H1 (cell line): ENCODE measurements at regions not wholly inside any gene's neighbourhood (a gene's known extent, or its start where the extent isn't known, plus 50 kb on each side); places are given as distances from the start of the nearest gene placed in this dataset.

Experiments
- CTCF ChIA-PET: fragments of 300-600 bp; sonication (Branson Sonifier 250); formaldehyde crosslinking; loops from one replicate; lab custom pipeline; 2021; ENCODE audit not compliant: partially characterized antibody; lab: Charles Lee
- POLR2A ChIA-PET: fragments of 300-600 bp; sonication (Branson Sonifier 250); formaldehyde crosslinking; loops from one replicate; lab custom pipeline; 2021; ENCODE audit warnings: inconsistent platforms; ENCODE audit not compliant: partially characterized antibody; lab: Charles Lee
- DNase-seq, 2 experiments: peaks; one replicate each; pipeline versions ENCODE4 v3.0.0 to v3.0.0-alpha.2; 2010 to 2022; ENCODE audit warnings: low spot score in 2 of 2, low read depth in 1 of 2, mixed read lengths in 1 of 2
- FAIRE-seq: peaks from 2 replicates; lab custom pipeline; 2011; peaks lifted over from hg19 to GRCh38; lab: Jason Lieb, UNC
- H2AFZ ChIP-seq: 2 replicates; pipeline ENCODE4 v1.8.1; 2012; ENCODE audit warnings: low read length, inconsistent platforms
- H2AK5ac ChIP-seq: 2 replicates; pipeline ENCODE4 v1.6.1; 2013; ENCODE audit warnings: low read depth, low read length
- H2BK120ac ChIP-seq: replicated peaks from 2 replicates; pipeline ENCODE3; 2013; ENCODE audit warnings: low read depth, low read length, inconsistent platforms
- H2BK12ac ChIP-seq: 2 replicates; pipeline ENCODE4 v1.6.1; 2013; ENCODE audit warnings: low read depth, low read length
- H2BK15ac ChIP-seq: 2 replicates; pipeline ENCODE4 v1.6.1; 2013; ENCODE audit warnings: low read length
- H2BK20ac ChIP-seq: 2 replicates; pipeline ENCODE4 v1.6.1; 2013; ENCODE audit warnings: low read length
- H2BK5ac ChIP-seq: 2 replicates; pipeline ENCODE4 v1.6.1; 2013; ENCODE audit warnings: low read depth, low read length
- H3K14ac ChIP-seq: 2 replicates; pipeline ENCODE4 v1.6.1; 2013; ENCODE audit warnings: inconsistent platforms; ENCODE audit not compliant: insufficient read length
- H3K18ac ChIP-seq: 2 replicates; pipeline ENCODE4 v1.6.1; 2013; ENCODE audit warnings: low read length; ENCODE audit errors: extremely low read depth
- H3K23ac ChIP-seq: 2 replicates; pipeline ENCODE4 v1.6.1; 2013; ENCODE audit warnings: inconsistent platforms; ENCODE audit not compliant: insufficient read length
- H3K23me2 ChIP-seq: 2 replicates; pipeline ENCODE4 v1.6.1; 2013; ENCODE audit warnings: low read depth, low read length
- H3K27ac ChIP-seq: 2 replicates; pipeline ENCODE4 v1.6.1; 2011; ENCODE audit warnings: low read depth, low read length, inconsistent platforms
- H3K27me3 ChIP-seq, 4 experiments: replicated peaks in 1 of 4; 1 replicate in 1 of 4; 2 replicates in 3 of 4; pipeline versions ENCODE4 v1.6.1 to v1.8.1; 2011 to 2013; ENCODE audit warnings: low read length in 3 of 4, mild to moderate bottlenecking in 3 of 4, inconsistent platforms in 2 of 4, mixed read lengths in 2 of 4, moderate library complexity in 1 of 4; ENCODE audit not compliant: control insufficient read depth in 3 of 4, insufficient read depth in 3 of 4; ENCODE audit errors: extremely low read depth in 1 of 4
- H3K36me3 ChIP-seq, 4 experiments: 2 replicates each; pipeline versions ENCODE4 v1.6.1 to v1.8.1; 2011 to 2013; ENCODE audit warnings: mild to moderate bottlenecking in 4 of 4, low read length in 3 of 4, moderate library complexity in 2 of 4, control low read depth in 1 of 4, inconsistent platforms in 1 of 4; ENCODE audit not compliant: insufficient read depth in 4 of 4, control insufficient read depth in 2 of 4
- H3K4ac ChIP-seq: replicated peaks from 2 replicates; pipeline ENCODE3; 2013; ENCODE audit warnings: low read length, low read depth, mixed read lengths, inconsistent platforms; ENCODE audit not compliant: insufficient read length
- H3K4me1 ChIP-seq, 4 experiments: replicated peaks in 1 of 4; 1 replicate in 1 of 4; 2 replicates in 3 of 4; pipeline versions ENCODE4 v1.6.1 to v1.8.1; 2011 to 2013; ENCODE audit warnings: low read length in 3 of 4, inconsistent platforms in 2 of 4, mixed read lengths in 1 of 4; ENCODE audit not compliant: insufficient read depth in 4 of 4, control insufficient read depth in 3 of 4
- H3K4me2 ChIP-seq, 2 experiments: 2 replicates each; pipeline versions ENCODE4 v1.6.1 to v1.8.1; 2011 to 2013; ENCODE audit warnings: low read depth in 2 of 2, low read length in 2 of 2, control low read depth in 1 of 2, inconsistent platforms in 1 of 2, mild to moderate bottlenecking in 1 of 2; ENCODE audit not compliant: insufficient read depth in 1 of 2
- H3K4me3 ChIP-seq, 4 experiments: fragments of 200-600, 300-600 bp in 1 of 4; sonication (generic), shearing (Covaris generic), sonication (Bioruptor Twin) in 1 of 4; 2 replicates each; pipeline versions ENCODE4 v1.5.1 to v1.8.1; 2011 to 2016; ENCODE audit warnings: low read length in 4 of 4, low read depth in 3 of 4, control low read depth in 2 of 4, inconsistent platforms in 2 of 4, mild to moderate bottlenecking in 2 of 4, mixed read lengths in 1 of 4, moderate library complexity in 1 of 4; ENCODE audit not compliant: insufficient read depth in 2 of 4; ENCODE audit errors: extremely low read depth in 1 of 4
- H3K56ac ChIP-seq: replicated peaks from 2 replicates; pipeline ENCODE3; 2013; ENCODE audit warnings: low read depth, mild to moderate bottlenecking, mixed read lengths, low read length, inconsistent platforms; ENCODE audit not compliant: insufficient read length
- H3K79me1 ChIP-seq: 2 replicates; pipeline ENCODE4 v1.6.1; 2013; ENCODE audit warnings: low read depth, low read length, control low read depth
- H3K79me2 ChIP-seq, 2 experiments: 2 replicates each; pipeline versions ENCODE4 v1.6.1 to v1.8.1; 2012 to 2013; ENCODE audit warnings: low read length in 2 of 2, mild to moderate bottlenecking in 2 of 2, inconsistent platforms in 1 of 2; ENCODE audit not compliant: insufficient read depth in 2 of 2, control insufficient read depth in 1 of 2
- H3K9ac ChIP-seq, 4 experiments: replicated peaks in 1 of 4; 1 replicate in 1 of 4; 2 replicates in 3 of 4; pipeline versions ENCODE4 v1.6.1 to v1.8.1; 2011 to 2013; ENCODE audit warnings: low read depth in 3 of 4, low read length in 3 of 4, control low read depth in 2 of 4, mild to moderate bottlenecking in 2 of 4, moderate library complexity in 2 of 4, inconsistent platforms in 1 of 4; ENCODE audit errors: extremely low read depth in 1 of 4
- H3K9me3 ChIP-seq, 2 experiments: 2 replicates each; pipeline versions ENCODE4 v1.6.1 to v1.8.1; 2012 to 2013; ENCODE audit warnings: mild to moderate bottlenecking in 2 of 2, moderate library complexity in 2 of 2, control low read depth in 1 of 2, inconsistent platforms in 1 of 2, low read depth in 1 of 2, low read length in 1 of 2, mixed read lengths in 1 of 2; ENCODE audit not compliant: insufficient read depth in 2 of 2
- H4K20me1 ChIP-seq, 2 experiments: replicated peaks in 1 of 2; 2 replicates each; pipeline versions ENCODE3 to v1.8.1; 2011 to 2013; ENCODE audit warnings: inconsistent platforms in 2 of 2, low read length in 2 of 2, mild to moderate bottlenecking in 1 of 2; ENCODE audit not compliant: insufficient read depth in 2 of 2, control insufficient read depth in 1 of 2
- H4K5ac ChIP-seq: 2 replicates; pipeline ENCODE4 v1.6.1; 2013; ENCODE audit warnings: low read length, low read depth, mixed read lengths, inconsistent platforms; ENCODE audit not compliant: insufficient read length
- H4K8ac ChIP-seq: 2 replicates; pipeline ENCODE4 v1.8.0; 2013; ENCODE audit warnings: mild to moderate bottlenecking, moderate library complexity, low read length, inconsistent platforms; ENCODE audit not compliant: insufficient read depth; ENCODE audit errors: extremely low read depth
- H4K91ac ChIP-seq: replicated peaks from 2 replicates; pipeline ENCODE3; 2013; ENCODE audit warnings: low read length, mixed read lengths, inconsistent platforms; ENCODE audit not compliant: insufficient read length
- ASH2L ChIP-seq: fragments of 200-600, 300-600 bp; sonication (generic); IDR thresholded peaks from one replicate; pipeline ENCODE4 v1.7.1; 2017; ENCODE audit warnings: low read length
- BACH1 ChIP-seq: IDR thresholded peaks from 2 replicates; pipeline ENCODE4 v1.6.1; 2012; ENCODE audit warnings: low read length, improper control_type of control experiment
- CBX8 ChIP-seq: fragments of 300-800, 300-1000 bp; sonication (generic); IDR thresholded peaks from 2 replicates; pipeline ENCODE4 v1.7.1; 2016; ENCODE audit warnings: low read depth, low read length, borderline replicate concordance
- CHD2 ChIP-seq: IDR thresholded peaks from 2 replicates; pipeline ENCODE4 v1.6.1; 2012; ENCODE audit warnings: low read length, improper control_type of control experiment
- CREB1 ChIP-seq: IDR thresholded peaks from 2 replicates; pipeline ENCODE4 v1.6.1; 2012; ENCODE audit warnings: inconsistent platforms
- EGR1 ChIP-seq: IDR thresholded peaks from 2 replicates; pipeline ENCODE4 v1.6.1; 2011; ENCODE audit warnings: low read depth, low read length, borderline replicate concordance
- FOSL1 ChIP-seq: IDR thresholded peaks from 2 replicates; pipeline ENCODE4 v1.6.1; 2011; ENCODE audit warnings: mild to moderate bottlenecking, low read depth, low read length, moderate library complexity; ENCODE audit not compliant: insufficient read depth
- HDAC6 ChIP-seq: IDR thresholded peaks from one replicate; pipeline ENCODE4 v1.7.1; 2012; ENCODE audit warnings: low read depth, mild to moderate bottlenecking, inconsistent platforms, low read length, moderate library complexity
- KDM5A ChIP-seq: fragments of 200-600 bp; IDR thresholded peaks from 2 replicates; pipeline ENCODE4 v1.7.1; 2012; ENCODE audit warnings: mild to moderate bottlenecking, low read length, inconsistent platforms, mixed read lengths
- MAFK ChIP-seq: IDR thresholded peaks from 2 replicates; pipeline ENCODE4 v1.6.1; 2012; ENCODE audit warnings: low read depth, mild to moderate bottlenecking, improper control_type of control experiment, low read length
- NANOG ChIP-seq: IDR thresholded peaks from 2 replicates; pipeline ENCODE4 v1.6.1; 2011; ENCODE audit warnings: low read length, low read depth, mild to moderate bottlenecking, inconsistent platforms; ENCODE audit not compliant: insufficient read depth, poor library complexity, severe bottlenecking
- NRF1 ChIP-seq: IDR thresholded peaks from 2 replicates; pipeline ENCODE4 v1.6.1; 2011; ENCODE audit warnings: mild to moderate bottlenecking, low read depth, low read length, improper control_type of control experiment
- POLR2A ChIP-seq, 2 experiments: IDR thresholded peaks; 1 replicate in 1 of 2; 2 replicates in 1 of 2; pipeline ENCODE4 v1.6.1; 2011; ENCODE audit warnings: low read depth in 2 of 2, low read length in 2 of 2, mild to moderate bottlenecking in 2 of 2; ENCODE audit errors: control extremely low read depth in 1 of 2
- SUZ12 ChIP-seq: fragments of 200-600 bp; sonication (generic); IDR thresholded peaks from 2 replicates; pipeline ENCODE4 v1.6.1; 2012; ENCODE audit warnings: mild to moderate bottlenecking, inconsistent platforms, low read length, moderate library complexity, mixed read lengths
- TAF1 ChIP-seq: IDR thresholded peaks from 2 replicates; pipeline ENCODE4 v1.6.1; 2011; ENCODE audit warnings: mild to moderate bottlenecking, low read depth, low read length
- YY1 ChIP-seq: IDR thresholded peaks from 2 replicates; pipeline ENCODE4 v1.6.1; 2011; ENCODE audit warnings: low read depth, mild to moderate bottlenecking, low read length
- WGBS, 2 experiments: shearing (Covaris generic) in 1 of 2; methylation state at CpG; one replicate each; pipeline versions ENCODE4 v1.1.6 to v1.1.7; 2013 to 2015; ENCODE audit warnings: low lambda C conversion rate in 2 of 2, mixed read lengths in 2 of 2, inconsistent platforms in 1 of 2, low coverage in 1 of 2, missing lambda C conversion rate in 1 of 2; ENCODE audit not compliant: insufficient replicate concordance in 2 of 2, insufficient coverage in 1 of 2, insufficient read length in 1 of 2; ENCODE audit errors: extremely low coverage in 1 of 2, missing lambda C conversion rate in 1 of 2; 5-methylcytosine and 5-hydroxymethylcytosine counted together
- TF ChIP-seq, protein P1 (sequence below): IDR thresholded peaks from 2 replicates; pipeline ENCODE4 v1.6.1; 2012; ENCODE audit warnings: inconsistent platforms

- DNase-seq (no peak), FAIRE-seq (no peak)
- Histone ChIP-seq H3K14ac (no peak overlapping the region), H4K20me1 (no peaks in the 10 kb centered on the region), H2BK12ac (no peak overlapping the region), H3K36me3 (no peaks in the 10 kb centered on the region), H4K91ac (no peak overlapping the region), H3K27me3 (no peaks in the 10 kb centered on the region), H3K9ac (no peak overlapping the region), H3K23ac (no peak overlapping the region), H2BK20ac (no peak overlapping the region), H3K79me2 (no peaks in the 10 kb centered on the region), H3K4me1 (no peaks in the 10 kb centered on the region), H4K5ac (no peak overlapping the region), H3K56ac (no peak overlapping the region), H3K4me2 (no peak overlapping the region), H2AFZ (no peak overlapping the region), H3K79me1 (no peaks in the 10 kb centered on the region), H3K27ac (no peak overlapping the region), H2BK5ac (no peak overlapping the region), H3K4ac (no peak overlapping the region), H3K4me3 (no peak overlapping the region), H2BK15ac (no peak overlapping the region), H2AK5ac (no peak overlapping the region), H4K8ac (no peak overlapping the region; the same call in 1 of the 2 replicates), H2BK120ac (no peak overlapping the region), H3K9me3 (no peaks in the 10 kb centered on the region), H3K18ac (no peak overlapping the region), H3K23me2 (no peaks in the 10 kb centered on the region)
- POLR2A ChIA-PET = no interaction called here
- WGBS, 2 experiments = 93% methylated on average over 7 of the region's 7 CpGs; no CpG with 5 or more reads in 1 of the 2 experiments
- CTCF ChIA-PET = no interaction called here
- no peak for TF ChIP-seq POLR2A (IDR thresholded peaks at IDR 0.05; ENCODE audit: control extremely low read depth in 1 of 2, low read depth in 2 of 2, low read length in 2 of 2)
- no peak for TF ChIP-seq CBX8
- no peak for TF ChIP-seq EGR1
- TF ChIP-seq, protein P1, sequence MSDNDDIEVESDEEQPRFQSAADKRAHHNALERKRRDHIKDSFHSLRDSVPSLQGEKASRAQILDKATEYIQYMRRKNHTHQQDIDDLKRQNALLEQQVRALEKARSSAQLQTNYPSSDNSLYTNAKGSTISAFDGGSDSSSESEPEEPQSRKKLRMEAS = no peak
- no peak for TF ChIP-seq FOSL1
- TF ChIP-seq MAFK = no peak
- no peak for TF ChIP-seq CREB1
- TF ChIP-seq YY1 = no peak
- no peak for TF ChIP-seq ASH2L
- no peak for TF ChIP-seq SUZ12
- TF ChIP-seq BACH1 = no peak
- no peak for TF ChIP-seq NRF1
- no peak for TF ChIP-seq NANOG
- no peak for TF ChIP-seq HDAC6
- TF ChIP-seq TAF1 = no peak
- TF ChIP-seq CHD2 = no peak
- TF ChIP-seq KDM5A = no peak
These were observed 547.6 kb upstream of the RAB6C start for GRCh38 chr2:129431881-129432280.
